ENCODE measurements at regions not wholly inside any gene's neighbourhood (a gene's known extent, or its start where the extent isn't known, plus 50 kb on each side); places are given as distances from the start of the nearest gene placed in this dataset.

GRCh38 chr4:45155081-45155777 is 428.9 kb upstream of the GNPDA2 start:
- TF ChIP-seq CTCF (conservative IDR thresholded peaks at IDR 0.05; ENCODE audit: low read depth, low read length) (no peak), POLR2A (IDR thresholded peaks at IDR 0.05; ENCODE audit: low read depth, low read length) (no peak), SMC3 (IDR thresholded peaks at IDR 0.05; ENCODE audit: low read depth, low read length) (no peak), NFE2L2 (IDR thresholded peaks at IDR 0.05; ENCODE audit: low read depth, low read length) (no peak), MAFK (IDR thresholded peaks at IDR 0.05; ENCODE audit: low read depth, low read length) (no peak), MAZ (IDR thresholded peaks at IDR 0.05; ENCODE audit: borderline replicate concordance, low read depth, low read length) (no peak), FOS (IDR thresholded peaks at IDR 0.05; ENCODE audit: low read depth, low read length) (no peak), BHLHE40 (IDR thresholded peaks at IDR 0.05; ENCODE audit: low read depth, low read length) (no peak), RFX5 (IDR thresholded peaks at IDR 0.05; ENCODE audit: low read depth, low read length) (no peak), RCOR1 (IDR thresholded peaks at IDR 0.05; ENCODE audit: insufficient replicate concordance, low read length) (no peak), MXI1 (IDR thresholded peaks at IDR 0.05; ENCODE audit: borderline replicate concordance, low read depth, low read length) (no peak)

Data from IMR-90 (cell line).